ENCODE measurements at regions not wholly inside any gene's neighbourhood (a gene's known extent, or its start where the extent isn't known, plus 50 kb on each side); places are given as distances from the start of the nearest gene placed in this dataset.

GRCh38 chr4:100938698-100939097 is 408.6 kb downstream of the PPP3CA start:
- TF ChIP-seq POLR2A (IDR thresholded peaks at IDR 0.05; ENCODE audit: low read depth) (no peak), CTCF (IDR thresholded peaks at IDR 0.05) (no peak), POLR2AphosphoS5 (IDR thresholded peaks at IDR 0.05) (no peak), EP300 (IDR thresholded peaks at IDR 0.05) (no peak)

Data from esophagus muscularis mucosa (tissue), 4 donors.